ENCODE measurements at regions not wholly inside any gene's neighbourhood (a gene's known extent, or its start where the extent isn't known, plus 50 kb on each side); places are given as distances from the start of the nearest gene placed in this dataset.
"Not testable (repeated sequence)": the region's sequence is repeated elsewhere in the genome, so short reads cannot be mapped to it uniquely, and the experiment has no call there.

DNA sequence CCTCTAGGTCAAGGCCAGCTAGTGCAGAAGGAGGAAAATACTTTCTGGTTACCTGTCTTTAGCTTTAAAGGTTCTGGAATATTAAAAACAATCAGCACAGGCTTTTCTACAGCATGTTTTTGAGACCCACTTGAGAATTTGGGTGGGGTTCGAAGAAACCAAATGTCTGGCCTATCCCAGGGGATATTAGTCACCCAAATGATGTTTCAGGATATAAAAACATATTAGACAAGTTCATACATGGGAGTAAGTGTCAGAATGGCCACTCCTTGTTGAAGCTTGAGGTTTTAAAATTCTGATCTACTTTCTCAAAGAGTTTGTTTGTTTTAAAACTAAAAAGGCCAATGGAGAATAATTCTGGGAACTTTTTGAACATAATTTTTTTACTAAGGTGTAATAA is 158.6 kb upstream of the DLX2 start:
- DNase-seq (ENCODE audit: low read depth, low spot score) (no peak), ATAC-seq (no peak)
- no peak overlapping the region for H3K27ac ChIP-seq (ENCODE audit: low read length)
- intact Hi-C loops (cut with micrococcal nuclease; ENCODE audit: unreplicated experiment), result no loop called here
- no peak for TF ChIP-seq POLR2AphosphoS5 (IDR thresholded peaks at IDR 0.05; ENCODE audit: low read depth, low read length)
- TF ChIP-seq, protein P1, sequence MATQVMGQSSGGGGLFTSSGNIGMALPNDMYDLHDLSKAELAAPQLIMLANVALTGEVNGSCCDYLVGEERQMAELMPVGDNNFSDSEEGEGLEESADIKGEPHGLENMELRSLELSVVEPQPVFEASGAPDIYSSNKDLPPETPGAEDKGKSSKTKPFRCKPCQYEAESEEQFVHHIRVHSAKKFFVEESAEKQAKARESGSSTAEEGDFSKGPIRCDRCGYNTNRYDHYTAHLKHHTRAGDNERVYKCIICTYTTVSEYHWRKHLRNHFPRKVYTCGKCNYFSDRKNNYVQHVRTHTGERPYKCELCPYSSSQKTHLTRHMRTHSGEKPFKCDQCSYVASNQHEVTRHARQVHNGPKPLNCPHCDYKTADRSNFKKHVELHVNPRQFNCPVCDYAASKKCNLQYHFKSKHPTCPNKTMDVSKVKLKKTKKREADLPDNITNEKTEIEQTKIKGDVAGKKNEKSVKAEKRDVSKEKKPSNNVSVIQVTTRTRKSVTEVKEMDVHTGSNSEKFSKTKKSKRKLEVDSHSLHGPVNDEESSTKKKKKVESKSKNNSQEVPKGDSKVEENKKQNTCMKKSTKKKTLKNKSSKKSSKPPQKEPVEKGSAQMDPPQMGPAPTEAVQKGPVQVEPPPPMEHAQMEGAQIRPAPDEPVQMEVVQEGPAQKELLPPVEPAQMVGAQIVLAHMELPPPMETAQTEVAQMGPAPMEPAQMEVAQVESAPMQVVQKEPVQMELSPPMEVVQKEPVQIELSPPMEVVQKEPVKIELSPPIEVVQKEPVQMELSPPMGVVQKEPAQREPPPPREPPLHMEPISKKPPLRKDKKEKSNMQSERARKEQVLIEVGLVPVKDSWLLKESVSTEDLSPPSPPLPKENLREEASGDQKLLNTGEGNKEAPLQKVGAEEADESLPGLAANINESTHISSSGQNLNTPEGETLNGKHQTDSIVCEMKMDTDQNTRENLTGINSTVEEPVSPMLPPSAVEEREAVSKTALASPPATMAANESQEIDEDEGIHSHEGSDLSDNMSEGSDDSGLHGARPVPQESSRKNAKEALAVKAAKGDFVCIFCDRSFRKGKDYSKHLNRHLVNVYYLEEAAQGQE (IDR thresholded peaks at IDR 0.05; ENCODE audit: insufficient read depth in 1 of 2, low read depth in 2 of 2, low read length in 1 of 2), result no peak
- no peak for TF ChIP-seq SIN3A (IDR thresholded peaks at IDR 0.05; ENCODE audit: borderline replicate concordance, insufficient read depth, low read depth, low read length)
- no peak for TF ChIP-seq TCF7L2 (IDR thresholded peaks at IDR 0.05; ENCODE audit: low read depth, low read length)
- TF ChIP-seq, protein P2, sequence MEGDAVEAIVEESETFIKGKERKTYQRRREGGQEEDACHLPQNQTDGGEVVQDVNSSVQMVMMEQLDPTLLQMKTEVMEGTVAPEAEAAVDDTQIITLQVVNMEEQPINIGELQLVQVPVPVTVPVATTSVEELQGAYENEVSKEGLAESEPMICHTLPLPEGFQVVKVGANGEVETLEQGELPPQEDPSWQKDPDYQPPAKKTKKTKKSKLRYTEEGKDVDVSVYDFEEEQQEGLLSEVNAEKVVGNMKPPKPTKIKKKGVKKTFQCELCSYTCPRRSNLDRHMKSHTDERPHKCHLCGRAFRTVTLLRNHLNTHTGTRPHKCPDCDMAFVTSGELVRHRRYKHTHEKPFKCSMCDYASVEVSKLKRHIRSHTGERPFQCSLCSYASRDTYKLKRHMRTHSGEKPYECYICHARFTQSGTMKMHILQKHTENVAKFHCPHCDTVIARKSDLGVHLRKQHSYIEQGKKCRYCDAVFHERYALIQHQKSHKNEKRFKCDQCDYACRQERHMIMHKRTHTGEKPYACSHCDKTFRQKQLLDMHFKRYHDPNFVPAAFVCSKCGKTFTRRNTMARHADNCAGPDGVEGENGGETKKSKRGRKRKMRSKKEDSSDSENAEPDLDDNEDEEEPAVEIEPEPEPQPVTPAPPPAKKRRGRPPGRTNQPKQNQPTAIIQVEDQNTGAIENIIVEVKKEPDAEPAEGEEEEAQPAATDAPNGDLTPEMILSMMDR (IDR thresholded peaks at IDR 0.05), result no peak
- BruUV-seq (replicated peaks), result no TSS peak
- ChIA-PET CTCF (no interaction called here), POLR2A (no interaction called here)
- H3K27me3 ChIP-seq (ENCODE audit: control insufficient read depth, insufficient read depth, low read length), result no peaks in the 10 kb centered on the region
- H3K9me3 ChIP-seq (ENCODE audit: control insufficient read depth, insufficient read depth, low read depth, low read length), result no peaks in the 10 kb centered on the region
- no peak overlapping the region for H3K4me3 ChIP-seq (ENCODE audit: low read depth in 2 of 2, low read length in 2 of 2)
- in situ Hi-C loops (cut with HindIII; ENCODE audit: low pct_unique_long_range_greater_than_20kb, low sequenced_read_pairs), result no loop called here
- no peaks in the 10 kb centered on the region for H3K4me1 ChIP-seq (ENCODE audit: control insufficient read depth, insufficient read depth, low read length)
- H3K36me3 ChIP-seq (ENCODE audit: control insufficient read depth, insufficient read depth, low read length), result no peaks in the 10 kb centered on the region

DNA sequence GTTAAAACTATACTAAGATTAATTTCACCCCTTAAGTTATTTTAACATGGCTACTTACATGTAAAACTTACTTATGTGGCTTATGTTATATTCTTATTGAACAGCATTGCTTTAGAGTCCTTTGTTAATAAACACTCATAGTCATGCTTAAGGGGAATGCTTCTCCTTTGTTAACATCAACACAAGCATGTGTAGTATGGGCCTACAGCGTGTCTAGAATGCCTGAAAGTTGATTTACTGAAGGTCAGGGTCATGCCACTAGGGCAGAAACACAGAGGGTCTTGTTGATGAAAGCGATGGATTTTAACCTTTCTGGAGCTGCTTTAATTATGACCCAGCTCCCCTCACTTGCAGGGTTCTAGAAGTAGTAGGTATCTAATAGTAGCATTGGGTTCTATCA is 159.8 kb upstream of the DLX2 start:
- no peak for ATAC-seq
- Histone ChIP-seq H3K4me1 (ENCODE audit: control insufficient read depth, insufficient read depth, low read length) (no peaks in the 10 kb centered on the region), H3K9me3 (ENCODE audit: control insufficient read depth, insufficient read depth, low read depth, low read length) (no peaks in the 10 kb centered on the region), H3K36me3 (ENCODE audit: control insufficient read depth, insufficient read depth, low read length) (no peaks in the 10 kb centered on the region), H3K27me3 (ENCODE audit: control insufficient read depth, insufficient read depth, low read length) (no peaks in the 10 kb centered on the region), H3K27ac (ENCODE audit: low read length) (no peak overlapping the region), H3K4me3 (ENCODE audit: low read depth in 2 of 2, low read length in 2 of 2) (no peak overlapping the region)
- no TSS peak for BruUV-seq (replicated peaks)
- no peak for TF ChIP-seq TCF7L2 (IDR thresholded peaks at IDR 0.05; ENCODE audit: low read depth, low read length)
- TF ChIP-seq, protein P1 (IDR thresholded peaks at IDR 0.05; ENCODE audit: insufficient read depth in 1 of 2, low read depth in 2 of 2, low read length in 1 of 2), result no peak
- TF ChIP-seq SIN3A (IDR thresholded peaks at IDR 0.05; ENCODE audit: borderline replicate concordance, insufficient read depth, low read depth, low read length), result no peak
- TF ChIP-seq, protein P2 (IDR thresholded peaks at IDR 0.05), result no peak
- TF ChIP-seq POLR2AphosphoS5 (IDR thresholded peaks at IDR 0.05; ENCODE audit: low read depth, low read length), result no peak
- ChIA-PET CTCF (no interaction called here), POLR2A (no interaction called here)
- in situ Hi-C loops (cut with HindIII; ENCODE audit: low pct_unique_long_range_greater_than_20kb, low sequenced_read_pairs) (no loop called here), intact Hi-C loops (cut with micrococcal nuclease; ENCODE audit: unreplicated experiment) (no loop called here)
- no peak for DNase-seq (ENCODE audit: low read depth, low spot score)

DNA sequence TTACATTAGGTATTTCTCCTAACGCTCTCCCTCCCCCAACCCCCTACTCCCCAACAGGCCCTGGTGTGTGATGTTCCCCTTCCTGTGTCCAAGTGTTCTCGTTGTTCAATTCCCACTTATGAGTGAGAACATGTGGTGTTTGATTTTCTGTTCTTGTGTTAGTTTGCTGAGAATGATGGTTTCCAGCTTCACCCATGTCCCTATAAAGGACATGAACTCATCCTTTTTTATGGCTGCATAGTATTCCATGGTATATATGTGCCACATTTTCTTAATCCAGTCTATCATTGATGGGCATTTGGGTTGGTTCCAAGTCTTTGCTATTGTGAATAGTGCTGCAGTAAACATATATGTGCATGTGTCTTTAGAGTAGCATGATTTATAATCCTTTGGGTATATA is 162.1 kb upstream of the DLX2 start:
- ATAC-seq; BruUV-seq (replicated peaks); H3K4me1 ChIP-seq (ENCODE audit: control insufficient read depth, insufficient read depth, low read length); POLR2A ChIA-PET; CTCF ChIA-PET; intact Hi-C loops (cut with micrococcal nuclease; ENCODE audit: unreplicated experiment); H3K4me3 ChIP-seq (ENCODE audit: low read depth in 2 of 2, low read length in 2 of 2); H3K27ac ChIP-seq (ENCODE audit: low read length); H3K27me3 ChIP-seq (ENCODE audit: control insufficient read depth, insufficient read depth, low read length); H3K9me3 ChIP-seq (ENCODE audit: control insufficient read depth, insufficient read depth, low read depth, low read length); in situ Hi-C loops (cut with HindIII; ENCODE audit: low pct_unique_long_range_greater_than_20kb, low sequenced_read_pairs); H3K36me3 ChIP-seq (ENCODE audit: control insufficient read depth, insufficient read depth, low read length); DNase-seq (ENCODE audit: low read depth, low spot score): not testable (repeated sequence)

Measured in Panc1 (cell line).